HCT116 (cell line): ENCODE measurements at regions not wholly inside any gene's neighbourhood (a gene's known extent, or its start where the extent isn't known, plus 50 kb on each side); places are given as distances from the start of the nearest gene placed in this dataset.

ENCODE experiments used
- ATAC-seq: fragments of 200-7000 bp; cut with Tn5 transposase; 2 replicates; pipeline ENCODE4 v1.9.1; 2020; ENCODE audit warnings: mild to moderate bottlenecking, moderate library complexity
- BruUV-seq: library from RNA; stranded (reverse); fragments of 400-500 nt; replicated peaks from 2 replicates; lab custom pipeline; 2021; lab: Mats Ljungman, UMichigan
- CTCF ChIA-PET: fragments of 300-600 bp; sonication (Branson Sonifier 250); formaldehyde crosslinking; loops from one replicate; lab custom pipeline; 2021; ENCODE audit warnings: antibody characterized with exemption; lab: Charles Lee
- POLR2A ChIA-PET: fragments of 300-600, 350-600 bp; sonication (Branson Sonifier 250); formaldehyde crosslinking; loops from one replicate; lab custom pipeline; 2021; ENCODE audit warnings: antibody characterized with exemption; lab: Charles Lee
- RAD21 ChIA-PET, 2 experiments: fragments of 300-600 bp; sonication (Branson Sonifier 250); formaldehyde crosslinking; loops; one replicate each; lab custom pipeline; 2023; ENCODE audit warnings: low total read pairs in 2 of 2; ENCODE audit not compliant: uncharacterized antibody in 2 of 2, unreplicated experiment in 2 of 2, low non-redundant PET in 1 of 2; lab: Charles Lee
- DNase-seq: peaks from one replicate; pipeline ENCODE4 v3.0.0-alpha.2; 2010; ENCODE audit warnings: low read depth, low spot score
- H2AFZ ChIP-seq: fragments of 200-600 bp; shearing (Covaris generic), sonication (generic); 2 replicates; pipeline ENCODE4 v1.6.1; 2017; ENCODE audit warnings: low read depth, mixed run types, mixed read lengths, antibody characterized with exemption, low read length; ENCODE audit not compliant: poor library complexity, severe bottlenecking
- H3K27ac ChIP-seq: 2 replicates; pipeline ENCODE4 v1.5.1; 2012; ENCODE audit warnings: low read depth, low read length
- H3K27me3 ChIP-seq: fragments of 200-600 bp; sonication (generic); 2 replicates; pipeline ENCODE4 v1.6.1; 2016; ENCODE audit warnings: mixed run types, low read length, mixed read lengths; ENCODE audit not compliant: insufficient read depth
- H3K36me3 ChIP-seq, 2 experiments: fragments of 200-500 bp in 1 of 2; fragments of 200-600 bp in 1 of 2; sonication (Bioruptor generic) in 1 of 2; sonication (generic) in 1 of 2; 2 replicates each; pipeline versions ENCODE4 v1.5.1 to v1.6.1; 2014 to 2016; ENCODE audit warnings: low read length in 2 of 2, inconsistent platforms in 1 of 2, mixed read lengths in 1 of 2, mixed run types in 1 of 2; ENCODE audit not compliant: insufficient read depth in 2 of 2, control insufficient read depth in 1 of 2
- H3K4me1 ChIP-seq, 2 experiments: fragments of 200-600 bp in 1 of 2; sonication (generic) in 1 of 2; 2 replicates each; pipeline versions ENCODE4 v1.5.1 to v1.6.1; 2012 to 2017; ENCODE audit warnings: low read length in 2 of 2, inconsistent platforms in 1 of 2, mild to moderate bottlenecking in 1 of 2, mixed read lengths in 1 of 2, mixed run types in 1 of 2, moderate library complexity in 1 of 2; ENCODE audit not compliant: insufficient read depth in 2 of 2, control insufficient read depth in 1 of 2
- H3K4me2 ChIP-seq: fragments of 200-600 bp; sonication (generic); 2 replicates; pipeline ENCODE4 v1.6.1; 2017; ENCODE audit warnings: mixed run types, low read length, mixed read lengths
- H3K4me3 ChIP-seq, 2 experiments: fragments of 200-600 bp in 1 of 2; sonication (generic) in 1 of 2; replicated peaks in 1 of 2; 2 replicates each; pipeline ENCODE4 v1.5.1; 2011 to 2016; ENCODE audit warnings: low read length in 2 of 2, control low read depth in 1 of 2, low read depth in 1 of 2, mild to moderate bottlenecking in 1 of 2, mixed read lengths in 1 of 2, mixed run types in 1 of 2
- H3K79me2 ChIP-seq: fragments of 200-600 bp; sonication (generic); 2 replicates; pipeline ENCODE4 v1.6.1; 2017; ENCODE audit warnings: mild to moderate bottlenecking, mixed run types, low read length, moderate library complexity, mixed read lengths; ENCODE audit not compliant: insufficient read depth
- H3K9ac ChIP-seq: fragments of 200-600 bp; sonication (generic); 2 replicates; pipeline ENCODE4 v1.6.1; 2016; ENCODE audit warnings: low read length, mixed read lengths
- H3K9me2 ChIP-seq: fragments of 200-600 bp; sonication (generic), shearing (Covaris generic); 2 replicates; pipeline ENCODE4 v1.6.1; 2017; ENCODE audit warnings: mixed run types, mild to moderate bottlenecking, moderate library complexity; ENCODE audit not compliant: insufficient read depth
- H3K9me3 ChIP-seq, 2 experiments: fragments of 200-500 bp in 1 of 2; fragments of 200-600 bp in 1 of 2; sonication (Bioruptor generic) in 1 of 2; sonication (generic) in 1 of 2; 2 replicates each; pipeline ENCODE4 v1.6.1; 2014 to 2017; ENCODE audit warnings: low read length in 2 of 2, mixed read lengths in 2 of 2, inconsistent platforms in 1 of 2, low read depth in 1 of 2, mild to moderate bottlenecking in 1 of 2, mixed run types in 1 of 2, moderate library complexity in 1 of 2; ENCODE audit not compliant: control insufficient read depth in 1 of 2, insufficient read depth in 1 of 2
- H4K20me1 ChIP-seq: fragments of 200-600 bp; sonication (generic), shearing (Covaris generic); 2 replicates; pipeline ENCODE4 v1.6.1; 2017; ENCODE audit warnings: mixed run types, mild to moderate bottlenecking, moderate library complexity; ENCODE audit not compliant: insufficient read depth
- ATF3 ChIP-seq: IDR thresholded peaks from 2 replicates; pipeline ENCODE4 v1.6.1; 2012
- CBX3 ChIP-seq: IDR thresholded peaks from 2 replicates; pipeline ENCODE4 v1.6.1; 2012; ENCODE audit warnings: low read depth
- CEBPB ChIP-seq: IDR thresholded peaks from 2 replicates; pipeline ENCODE4 v1.6.1; 2012; ENCODE audit warnings: low read depth
- CTCF ChIP-seq, 3 experiments: fragments of 200-600 bp in 1 of 3; sonication (generic) in 1 of 3; IDR thresholded peaks in 2 of 3; conservative IDR thresholded peaks in 1 of 3; 2 replicates each; pipeline ENCODE4 v1.5.1; 2012 to 2017; ENCODE audit warnings: low read depth in 2 of 3, low read length in 2 of 3, antibody characterized with exemption in 1 of 3, borderline replicate concordance in 1 of 3, control low read depth in 1 of 3, mild to moderate bottlenecking in 1 of 3, mixed read lengths in 1 of 3, mixed run types in 1 of 3, moderate library complexity in 1 of 3; ENCODE audit not compliant: insufficient read depth in 1 of 3
- EGR1 ChIP-seq: IDR thresholded peaks from 2 replicates; pipeline ENCODE4 v1.6.1; 2012; ENCODE audit warnings: low read depth
- ELF1 ChIP-seq: IDR thresholded peaks from 2 replicates; pipeline ENCODE4 v1.6.1; 2012; ENCODE audit warnings: low read depth, borderline replicate concordance
- EZH2 ChIP-seq: fragments of 200-600 bp; sonication (generic); IDR thresholded peaks from 2 replicates; pipeline ENCODE4 v1.6.1; 2017; ENCODE audit warnings: antibody characterized with exemption, mixed run types
- EZH2phosphoT487 ChIP-seq: fragments of 200-600 bp; IDR thresholded peaks from 2 replicates; pipeline ENCODE4 v1.6.1; 2018; ENCODE audit warnings: antibody characterized with exemption, borderline replicate concordance
- FOSL1 ChIP-seq: IDR thresholded peaks from 2 replicates; pipeline ENCODE4 v1.6.1; 2012; ENCODE audit warnings: low read depth
- JUND ChIP-seq: IDR thresholded peaks from 2 replicates; pipeline ENCODE4 v1.6.1; 2012
- MAX ChIP-seq: IDR thresholded peaks from 2 replicates; pipeline ENCODE4 v1.6.1; 2012
- POLR2AphosphoS5 ChIP-seq: IDR thresholded peaks from 2 replicates; pipeline ENCODE4 v1.6.1; 2011; ENCODE audit warnings: mild to moderate bottlenecking, low read depth, low read length, moderate library complexity
- REST ChIP-seq: IDR thresholded peaks from 2 replicates; pipeline ENCODE4 v1.6.1; 2012; ENCODE audit warnings: low read depth
- YY1 ChIP-seq: IDR thresholded peaks from 2 replicates; pipeline ENCODE4 v1.6.1; 2011; ENCODE audit warnings: low read length, low read depth, moderate library complexity, mild to moderate bottlenecking; ENCODE audit not compliant: insufficient replicate concordance; ENCODE audit errors: extremely low read depth
- ZBTB33 ChIP-seq: IDR thresholded peaks from 2 replicates; pipeline ENCODE4 v1.6.1; 2011; ENCODE audit warnings: mild to moderate bottlenecking, low read length, moderate library complexity; ENCODE audit not compliant: insufficient replicate concordance; ENCODE audit errors: extremely low read depth
- ZFX ChIP-seq: fragments of 450-650 bp; IDR thresholded peaks from 2 replicates; pipeline ENCODE4 v1.6.1; 2017
- ZNF274 ChIP-seq: fragments of 200-500 bp; sonication (Bioruptor generic); IDR thresholded peaks from 2 replicates; pipeline ENCODE4 v1.6.1; 2014; ENCODE audit warnings: mild to moderate bottlenecking, low read depth, low read length, inconsistent platforms
- intact Hi-C: fragments of 100-400 bp; cut with micrococcal nuclease; formaldehyde crosslinking; loops from 2 replicates; pipeline ENCODE4 v1.10.0; 2022

GRCh38 chr6:140341272-140341671 is 966.8 kb upstream of the CITED2 start:
- DNase-seq (no peak), ATAC-seq (no peak)
- H3K9ac ChIP-seq: no peak overlapping the region
- no peaks in the 10 kb centered on the region for H3K9me3 ChIP-seq
- CTCF ChIA-PET: no interaction called here
- no peaks in the 10 kb centered on the region for H3K9me2 ChIP-seq
- no peak overlapping the region for H3K4me2 ChIP-seq
- RAD21 ChIA-PET: no interaction called here
- no peaks in the 10 kb centered on the region for H3K27me3 ChIP-seq
- no peaks in the 10 kb centered on the region for H3K36me3 ChIP-seq
- intact Hi-C loops: no loop called here
- no peaks in the 10 kb centered on the region for H3K4me1 ChIP-seq
- BruUV-seq: no TSS peak
- no peak overlapping the region for H3K27ac ChIP-seq
- no peak overlapping the region for H2AFZ ChIP-seq
- no peaks in the 10 kb centered on the region for H3K79me2 ChIP-seq
- POLR2A ChIA-PET: no interaction called here
- H4K20me1 ChIP-seq: no peaks in the 10 kb centered on the region
- no peak for TF ChIP-seq ZBTB33
- no peak for TF ChIP-seq CTCF (IDR thresholded peaks at IDR 0.05 in 2 of 3, conservative IDR thresholded peaks at IDR 0.05 in 1 of 3; ENCODE audit: borderline replicate concordance in 1 of 3, insufficient read depth in 1 of 3, low read depth in 2 of 3, low read length in 2 of 3)
- TF ChIP-seq ELF1: no peak
- TF ChIP-seq JUND: no peak
- no peak for TF ChIP-seq EZH2
- TF ChIP-seq MAX: no peak
- TF ChIP-seq ZFX: no peak
- TF ChIP-seq POLR2AphosphoS5: no peak
- no peak for TF ChIP-seq EGR1
- no peak for TF ChIP-seq CBX3
- no peak for TF ChIP-seq ATF3
- TF ChIP-seq YY1: no peak
- no peak for TF ChIP-seq ZNF274
- no peak for TF ChIP-seq EZH2phosphoT487
- TF ChIP-seq FOSL1: no peak
- TF ChIP-seq CEBPB: no peak
- TF ChIP-seq REST: no peak
- no peak overlapping the region for H3K4me3 ChIP-seq
